Muscle of leg (tissue), 3 donors: ENCODE measurements at regions not wholly inside any gene's neighbourhood (a gene's known extent, or its start where the extent isn't known, plus 50 kb on each side); places are given as distances from the start of the nearest gene placed in this dataset.
A peak's percentile ranks its signal among the peaks of the same experiment; 100 is the strongest.

ENCODE experiments used
- DNase-seq: peaks from one replicate; pipeline ENCODE4 v3.0.0; 2013
- H3K27ac ChIP-seq: one replicate; pipeline ENCODE4 v1.5.1; 2013; ENCODE audit warnings: mild to moderate bottlenecking, low read length, control low read depth
- H3K27me3 ChIP-seq: one replicate; pipeline ENCODE4 v1.6.1; 2013; ENCODE audit warnings: low read length; ENCODE audit not compliant: control insufficient read depth, insufficient read depth
- H3K36me3 ChIP-seq: one replicate; pipeline ENCODE4 v1.6.1; 2013; ENCODE audit warnings: low read length; ENCODE audit not compliant: control insufficient read depth, insufficient read depth
- H3K4me1 ChIP-seq: one replicate; pipeline ENCODE4 v1.6.1; 2013; ENCODE audit warnings: low read length; ENCODE audit not compliant: control insufficient read depth, insufficient read depth
- H3K4me3 ChIP-seq: one replicate; pipeline ENCODE4 v1.5.1; 2013; ENCODE audit warnings: low read length, control low read depth
- H3K9me3 ChIP-seq: replicated peaks from 2 replicates; pipeline ENCODE4 v1.6.1; 2013; ENCODE audit warnings: low read depth, low read length; ENCODE audit not compliant: control insufficient read depth
- WGBS: methylation state at CpG from one replicate; pipeline ENCODE4 v1.1.5; 2013; ENCODE audit warnings: missing lambda C conversion rate; ENCODE audit not compliant: insufficient coverage; 5-methylcytosine and 5-hydroxymethylcytosine counted together

- Histone ChIP-seq H3K4me3 (no peak overlapping the region), H3K9me3 (no peaks in the 10 kb centered on the region), H3K4me1 (no peaks in the 10 kb centered on the region), H3K27ac (no peak overlapping the region), H3K27me3 (no peaks in the 10 kb centered on the region), H3K36me3 (no peaks in the 10 kb centered on the region)
- DNase-seq: no peak
- no CpG with 5 or more reads among the region's 2 CpGs for WGBS
These were observed 519.0 kb downstream of the CAAP1 start for GRCh38 chr9:26373616-26374015.

GRCh38 chr9:26371236-26371635, 521.4 kb downstream of the CAAP1 start:
- no peak for DNase-seq

GRCh38 chr9:26369093-26369492, 523.5 kb downstream of the CAAP1 start:
- H3K27ac ChIP-seq: no peak overlapping the region

More at GRCh38 chr9:26371236-26371635, 521.4 kb downstream of the CAAP1 start:
- Histone ChIP-seq H3K36me3 (no peaks in the 10 kb centered on the region), H3K9me3 (no peaks in the 10 kb centered on the region), H3K27ac (no peak overlapping the region), H3K4me1 (no peaks in the 10 kb centered on the region), H3K4me3 (no peak overlapping the region), H3K27me3 (no peaks in the 10 kb centered on the region)
- WGBS: no CpG with 5 or more reads among the region's 1 CpG

GRCh38 chr9:26368241-26368640, 524.4 kb downstream of the CAAP1 start:
- Histone ChIP-seq H3K9me3 (no peaks in the 10 kb centered on the region), H3K27me3 (no peaks in the 10 kb centered on the region), H3K4me3 (no peak overlapping the region), H3K4me1 (no peaks in the 10 kb centered on the region), H3K27ac (no peak overlapping the region), H3K36me3 (no peaks in the 10 kb centered on the region)
- no peak for DNase-seq
- 60% methylated on average over 1 of the region's 3 CpGs for whole genome bisulfite sequencing

More at GRCh38 chr9:26369093-26369492, 523.5 kb downstream of the CAAP1 start:
- H3K4me1 ChIP-seq: no peaks in the 10 kb centered on the region
- WGBS: no CpG with 5 or more reads among the region's 3 CpGs
- no peaks in the 10 kb centered on the region for H3K36me3 ChIP-seq
- no peaks in the 10 kb centered on the region for H3K9me3 ChIP-seq
- no peak for DNase-seq
- no peak overlapping the region for H3K4me3 ChIP-seq
- no peaks in the 10 kb centered on the region for H3K27me3 ChIP-seq

GRCh38 chr9:26361010-26361409, 531.6 kb downstream of the CAAP1 start:
- no peaks in the 10 kb centered on the region for H3K27me3 ChIP-seq
- no peak overlapping the region for H3K27ac ChIP-seq
- no peak overlapping the region for H3K4me3 ChIP-seq
- no peaks in the 10 kb centered on the region for H3K36me3 ChIP-seq
- H3K9me3 ChIP-seq: no peaks in the 10 kb centered on the region
- no peak for DNase-seq
- H3K4me1 ChIP-seq: no peaks in the 10 kb centered on the region
- WGBS: no CpG with 5 or more reads among the region's 2 CpGs

- no peaks in the 10 kb centered on the region for H3K27me3 ChIP-seq
- no peak overlapping the region for H3K4me3 ChIP-seq
- no peaks in the 10 kb centered on the region for H3K9me3 ChIP-seq
- peak; percentile 51 for DNase-seq
- H3K27ac ChIP-seq: no peak overlapping the region
- H3K4me1 ChIP-seq: no peaks in the 10 kb centered on the region
- no peaks in the 10 kb centered on the region for H3K36me3 ChIP-seq
These were observed 533.8 kb downstream of the CAAP1 start for GRCh38 chr9:26358836-26359235.

- Histone ChIP-seq H3K9me3 (no peaks in the 10 kb centered on the region), H3K4me3 (no peak overlapping the region), H3K4me1 (no peaks in the 10 kb centered on the region), H3K27ac (no peak overlapping the region), H3K27me3 (no peaks in the 10 kb centered on the region), H3K36me3 (no peaks in the 10 kb centered on the region)
- peak; percentile 59 for DNase-seq
- WGBS: no CpG with 5 or more reads among the region's 3 CpGs
These were observed 534.7 kb downstream of the CAAP1 start for GRCh38 chr9:26357803-26358344.

- Histone ChIP-seq H3K27me3 (no peaks in the 10 kb centered on the region), H3K27ac (no peak overlapping the region), H3K36me3 (no peaks in the 10 kb centered on the region), H3K4me3 (no peak overlapping the region), H3K9me3 (no peaks in the 10 kb centered on the region), H3K4me1 (no peaks in the 10 kb centered on the region)
- WGBS: no CpG with 5 or more reads among the region's 2 CpGs
- no peak for DNase-seq
These were observed 536.1 kb downstream of the CAAP1 start for GRCh38 chr9:26356491-26356890.

- no peak overlapping the region for H3K27ac ChIP-seq
- H3K27me3 ChIP-seq: no peaks in the 10 kb centered on the region
- no peaks in the 10 kb centered on the region for H3K9me3 ChIP-seq
- DNase-seq: no peak
- H3K36me3 ChIP-seq: no peaks in the 10 kb centered on the region
- 90% methylated on average over 2 of the region's 8 CpGs for WGBS
- no peaks in the 10 kb centered on the region for H3K4me1 ChIP-seq
- no peak overlapping the region for H3K4me3 ChIP-seq
These were observed 545.6 kb downstream of the CAAP1 start for GRCh38 chr9:26346942-26347477.

GRCh38 chr9:26341545-26341944, 551.1 kb downstream of the CAAP1 start:
- peaks cover 2% of the 10 kb centered on the region for H3K4me1 ChIP-seq
- no peak overlapping the region for H3K4me3 ChIP-seq
- 40% methylated on average over 1 of the region's 1 CpG for WGBS
- no peaks in the 10 kb centered on the region for H3K9me3 ChIP-seq
- DNase-seq: peak; percentile 84
- H3K27me3 ChIP-seq: no peaks in the 10 kb centered on the region
- no peaks in the 10 kb centered on the region for H3K36me3 ChIP-seq
- no peak overlapping the region for H3K27ac ChIP-seq

GRCh38 chr9:26339796-26340195, 552.8 kb downstream of the CAAP1 start:
- H3K4me1 ChIP-seq: peaks cover 2% of the 10 kb centered on the region

More at GRCh38 chr9:26339796-26340195, 552.8 kb downstream of the CAAP1 start:
- no peak overlapping the region for H3K4me3 ChIP-seq
- H3K27ac ChIP-seq: no peak overlapping the region
- no peaks in the 10 kb centered on the region for H3K36me3 ChIP-seq
- WGBS: no CpG with 5 or more reads among the region's 5 CpGs
- H3K27me3 ChIP-seq: no peaks in the 10 kb centered on the region
- H3K9me3 ChIP-seq: no peaks in the 10 kb centered on the region
- DNase-seq: no peak
